Lower leg skin (tissue), 4 donors: ENCODE measurements at regions not wholly inside any gene's neighbourhood (a gene's known extent, or its start where the extent isn't known, plus 50 kb on each side); places are given as distances from the start of the nearest gene placed in this dataset.
"Not testable (repeated sequence)": the region's sequence is repeated elsewhere in the genome, so short reads cannot be mapped to it uniquely, and the experiment has no call there.

Experiments used
- DNase-seq, 2 donors: peaks; one replicate each; pipeline ENCODE4 v3.0.0-alpha.2; 2019; ENCODE audit warnings: low spot score in 2 of 2
- H3K4me3 ChIP-seq: fragments of 200-600 bp; sonication (generic); 2 replicates; pipeline ENCODE4 v1.5.1; 2017; ENCODE audit warnings: mild to moderate bottlenecking, low read depth; ENCODE audit not compliant: poor library complexity, severe bottlenecking
- CTCF ChIP-seq, 3 donors: fragments of 450-650 bp; IDR thresholded peaks; one replicate each; pipeline ENCODE4 v1.5.1; 2016; ENCODE audit warnings: antibody characterized with exemption in 3 of 3, mild to moderate bottlenecking in 3 of 3, moderate library complexity in 2 of 3
- POLR2A ChIP-seq, 2 donors: fragments of 450-650 bp; IDR thresholded peaks; one replicate each; pipeline ENCODE4 v1.6.1; 2016 to 2017; ENCODE audit warnings: antibody characterized with exemption in 2 of 2, mild to moderate bottlenecking in 1 of 2, moderate library complexity in 1 of 2
- WGBS, 2 donors: methylation state at CpG; one replicate each; pipeline ENCODE4 v1.1.5; 2018; 5-methylcytosine and 5-hydroxymethylcytosine counted together
- intact Hi-C: fragments of 100-400 bp; cut with DNase I; formaldehyde crosslinking; loops from one replicate; pipeline ENCODE4 v1.15.0; 2023; ENCODE audit warnings: low total_unique reads

- no peak for TF ChIP-seq CTCF (IDR thresholded peaks at IDR 0.05)
- TF ChIP-seq POLR2A (IDR thresholded peaks at IDR 0.05): no peak
- 58 to 63% methylated on average over 3 of the region's 3 CpGs for WGBS, 2 donors
- no peak for DNase-seq
- intact Hi-C loops: no loop called here
- no peak overlapping the region for H3K4me3 ChIP-seq
Measured at GRCh38 chr7:41559426-41559825, 143.5 kb downstream of the INHBA start.

DNA sequence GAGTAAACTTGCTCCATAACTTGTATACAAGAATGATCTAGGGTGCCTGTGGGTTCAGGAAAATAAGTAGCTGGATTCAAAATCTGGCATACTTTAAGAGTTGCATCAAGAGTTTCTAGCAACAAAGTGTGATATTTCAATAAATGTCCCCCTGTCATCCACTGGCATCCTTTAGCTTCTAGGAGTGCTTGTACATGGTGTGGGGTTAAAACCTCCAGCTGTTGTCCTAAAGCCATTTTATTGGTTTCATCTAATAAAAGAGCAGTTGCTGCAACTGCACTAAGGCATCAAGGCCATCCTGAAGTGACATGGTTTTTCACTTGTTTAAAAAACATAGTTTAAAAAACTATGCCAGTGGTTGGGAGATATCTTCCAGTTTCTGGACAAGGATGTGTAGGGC is 148.4 kb downstream of the INHBA start:
- no peak for DNase-seq
- TF ChIP-seq POLR2A (IDR thresholded peaks at IDR 0.05) (no peak), CTCF (IDR thresholded peaks at IDR 0.05) (no peak)
- no peak overlapping the region for H3K4me3 ChIP-seq
- intact Hi-C loops: no loop called here

- H3K4me3 ChIP-seq, intact Hi-C loops, DNase-seq: not testable (repeated sequence)
Measured at GRCh38 chr7:41550046-41550445, 152.8 kb downstream of the INHBA start.

- intact Hi-C loops: no loop called here
- WGBS, 2 donors: 86 to 87% methylated on average over 5 of the region's 5 CpGs
Measured at GRCh38 chr7:41544241-41544640, 158.6 kb downstream of the INHBA start.

DNA sequence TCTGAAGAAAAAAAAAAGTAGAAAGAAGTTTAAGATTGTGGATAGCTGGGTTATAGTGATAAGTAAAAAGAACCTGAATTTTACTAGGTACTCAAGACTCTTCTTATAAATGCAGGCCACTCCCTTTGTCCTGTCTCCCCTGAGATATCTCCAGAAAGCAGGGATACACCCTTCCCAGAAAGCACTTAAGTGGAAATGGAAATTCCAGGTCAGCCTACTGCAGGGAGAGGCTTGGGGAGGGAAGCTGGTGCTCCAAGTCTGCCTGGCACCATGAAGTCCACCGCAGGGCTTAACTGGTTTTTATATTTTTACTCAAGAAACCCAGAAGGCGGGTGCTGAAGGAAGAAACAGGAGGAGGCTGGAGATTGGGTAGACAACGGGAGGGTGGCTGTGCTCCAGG is 162.3 kb downstream of the INHBA start:
- H3K4me3 ChIP-seq: no peak overlapping the region
- intact Hi-C loops: no loop called here
- TF ChIP-seq POLR2A (IDR thresholded peaks at IDR 0.05): no peak
- 87 to 88% methylated on average over 3 of the region's 3 CpGs for WGBS, 2 donors
- DNase-seq: no peak

More at GRCh38 chr7:41544241-41544640, 158.6 kb downstream of the INHBA start:
- TF ChIP-seq CTCF (IDR thresholded peaks at IDR 0.05) (no peak), POLR2A (IDR thresholded peaks at IDR 0.05) (no peak)
- no peak overlapping the region for H3K4me3 ChIP-seq
- DNase-seq: no peak

- intact Hi-C loops: no loop called here
- TF ChIP-seq CTCF (IDR thresholded peaks at IDR 0.05): no peak
- no peak for TF ChIP-seq POLR2A (IDR thresholded peaks at IDR 0.05)
- H3K4me3 ChIP-seq: no peak overlapping the region
- no peak for DNase-seq
- 54 to 59% methylated on average over 8 of the region's 8 CpGs for WGBS, 2 donors
Measured at GRCh38 chr7:41538810-41539724, 163.8 kb downstream of the INHBA start.
